DOHH2 (cell line): ENCODE measurements at regions not wholly inside any gene's neighbourhood (a gene's known extent, or its start where the extent isn't known, plus 50 kb on each side); places are given as distances from the start of the nearest gene placed in this dataset.

Source experiments
- H3F3A ChIP-seq: fragments of 200-600 bp; sonication (generic), shearing (Covaris generic); 2 replicates; pipeline ENCODE4 v1.6.0; 2016; ENCODE audit warnings: antibody characterized with exemption, mild to moderate bottlenecking; ENCODE audit not compliant: control insufficient read depth, insufficient read depth
- H3K27ac ChIP-seq: fragments of 200-600 bp; sonication (generic); 2 replicates; pipeline ENCODE4 v1.5.1; 2014; ENCODE audit warnings: low read depth, mild to moderate bottlenecking, low read length, moderate library complexity
- H3K27me3 ChIP-seq: fragments of 200-600 bp; sonication (generic); 2 replicates; pipeline ENCODE4 v1.6.1; 2014; ENCODE audit warnings: mild to moderate bottlenecking, low read length, mixed read lengths; ENCODE audit not compliant: control insufficient read depth
- H3K36me3 ChIP-seq: fragments of 200-600 bp; sonication (generic); 2 replicates; pipeline ENCODE4 v1.6.1; 2014; ENCODE audit warnings: mild to moderate bottlenecking, low read length, moderate library complexity, mixed read lengths; ENCODE audit not compliant: control insufficient read depth
- H3K4me1 ChIP-seq: fragments of 200-600 bp; sonication (generic); 2 replicates; pipeline ENCODE4 v1.6.1; 2014; ENCODE audit warnings: mild to moderate bottlenecking, low read length, mixed read lengths; ENCODE audit not compliant: control insufficient read depth
- H3K4me2 ChIP-seq: fragments of 200-600 bp; sonication (generic); 2 replicates; pipeline ENCODE4 v1.6.0; 2014; ENCODE audit warnings: mild to moderate bottlenecking, low read length, moderate library complexity
- H3K4me3 ChIP-seq: fragments of 200-600 bp; sonication (generic); 2 replicates; pipeline ENCODE4 v1.5.1; 2014; ENCODE audit warnings: mild to moderate bottlenecking, low read length, mixed read lengths
- H3K79me2 ChIP-seq: fragments of 200-600 bp; sonication (generic); 2 replicates; pipeline ENCODE4 v1.6.1; 2014; ENCODE audit warnings: mild to moderate bottlenecking, low read length, mixed read lengths; ENCODE audit not compliant: control insufficient read depth
- H3K9me2 ChIP-seq: fragments of 200-600 bp; sonication (generic); replicated peaks from 2 replicates; pipeline ENCODE4 v1.6.1; 2014; ENCODE audit warnings: mild to moderate bottlenecking, low read length, mixed read lengths; ENCODE audit not compliant: control insufficient read depth
- H3K9me3 ChIP-seq: fragments of 200-600 bp; sonication (generic); 2 replicates; pipeline ENCODE4 v1.6.1; 2014; ENCODE audit warnings: antibody characterized with exemption, low read length, mixed read lengths; ENCODE audit not compliant: control insufficient read depth, insufficient read depth
- H4K20me1 ChIP-seq: fragments of 200-600 bp; sonication (generic); 2 replicates; pipeline ENCODE4 v1.6.0; 2014; ENCODE audit warnings: low read depth, mild to moderate bottlenecking, antibody characterized with exemption, low read length, moderate library complexity; ENCODE audit not compliant: control insufficient read depth, insufficient read depth
- EZH2phosphoT487 ChIP-seq: fragments of 200-600 bp; sonication (generic); IDR thresholded peaks from 2 replicates; pipeline ENCODE4 v1.6.1; 2017; ENCODE audit warnings: borderline replicate concordance, mild to moderate bottlenecking, antibody characterized with exemption, low read length, moderate library complexity, mixed read lengths
- TF ChIP-seq, protein P1 (sequence below): fragments of 200-600 bp; sonication (generic); IDR thresholded peaks from one replicate; pipeline ENCODE4 v1.5.1; 2014; ENCODE audit warnings: antibody characterized with exemption, mild to moderate bottlenecking, low read depth, low read length; ENCODE audit not compliant: poor library complexity, severe bottlenecking

DNA sequence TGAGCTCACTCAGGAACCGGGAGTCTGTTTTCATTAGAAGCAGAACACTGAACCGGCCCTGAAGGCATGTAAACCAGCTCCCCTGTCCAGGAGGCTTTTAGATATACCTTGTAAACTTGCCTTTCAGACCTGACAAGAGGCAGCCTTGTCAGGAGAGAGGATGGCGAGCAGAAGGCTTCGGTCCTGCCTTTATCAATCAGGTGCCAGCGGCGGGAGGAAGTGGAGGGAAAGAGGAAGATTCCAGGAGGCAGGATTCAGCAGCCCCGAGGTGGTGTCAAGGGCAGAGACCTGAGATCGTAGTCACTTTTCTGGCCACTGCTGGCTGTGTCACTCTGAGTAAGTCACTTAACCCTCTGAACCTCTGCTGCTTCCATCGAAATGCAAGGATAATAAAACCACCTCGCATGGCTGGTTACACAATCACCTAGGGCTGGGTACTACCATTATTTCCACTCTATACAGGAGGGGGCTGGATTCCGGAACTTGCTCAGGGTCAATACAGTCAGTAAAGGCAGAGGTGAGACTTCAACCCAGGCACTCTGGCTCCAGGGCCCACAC, 181.0 kb downstream of the CHST1 start:
- Histone ChIP-seq H3K4me1 (no peaks in the 10 kb centered on the region), H3K36me3 (no peaks in the 10 kb centered on the region), H3F3A (no peaks in the 10 kb centered on the region), H3K79me2 (no peaks in the 10 kb centered on the region), H3K27me3 (peaks cover 2% of the 10 kb centered on the region; the same call in 1 of the 2 replicates), H3K9me3 (no peaks in the 10 kb centered on the region), H3K9me2 (no peaks in the 10 kb centered on the region), H4K20me1 (no peaks in the 10 kb centered on the region), H3K4me3 (no peak overlapping the region), H3K27ac (no peak overlapping the region), H3K4me2 (no peak overlapping the region)
- no peak for TF ChIP-seq EZH2phosphoT487
- TF ChIP-seq, protein P1, sequence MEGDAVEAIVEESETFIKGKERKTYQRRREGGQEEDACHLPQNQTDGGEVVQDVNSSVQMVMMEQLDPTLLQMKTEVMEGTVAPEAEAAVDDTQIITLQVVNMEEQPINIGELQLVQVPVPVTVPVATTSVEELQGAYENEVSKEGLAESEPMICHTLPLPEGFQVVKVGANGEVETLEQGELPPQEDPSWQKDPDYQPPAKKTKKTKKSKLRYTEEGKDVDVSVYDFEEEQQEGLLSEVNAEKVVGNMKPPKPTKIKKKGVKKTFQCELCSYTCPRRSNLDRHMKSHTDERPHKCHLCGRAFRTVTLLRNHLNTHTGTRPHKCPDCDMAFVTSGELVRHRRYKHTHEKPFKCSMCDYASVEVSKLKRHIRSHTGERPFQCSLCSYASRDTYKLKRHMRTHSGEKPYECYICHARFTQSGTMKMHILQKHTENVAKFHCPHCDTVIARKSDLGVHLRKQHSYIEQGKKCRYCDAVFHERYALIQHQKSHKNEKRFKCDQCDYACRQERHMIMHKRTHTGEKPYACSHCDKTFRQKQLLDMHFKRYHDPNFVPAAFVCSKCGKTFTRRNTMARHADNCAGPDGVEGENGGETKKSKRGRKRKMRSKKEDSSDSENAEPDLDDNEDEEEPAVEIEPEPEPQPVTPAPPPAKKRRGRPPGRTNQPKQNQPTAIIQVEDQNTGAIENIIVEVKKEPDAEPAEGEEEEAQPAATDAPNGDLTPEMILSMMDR = no peak

DNA sequence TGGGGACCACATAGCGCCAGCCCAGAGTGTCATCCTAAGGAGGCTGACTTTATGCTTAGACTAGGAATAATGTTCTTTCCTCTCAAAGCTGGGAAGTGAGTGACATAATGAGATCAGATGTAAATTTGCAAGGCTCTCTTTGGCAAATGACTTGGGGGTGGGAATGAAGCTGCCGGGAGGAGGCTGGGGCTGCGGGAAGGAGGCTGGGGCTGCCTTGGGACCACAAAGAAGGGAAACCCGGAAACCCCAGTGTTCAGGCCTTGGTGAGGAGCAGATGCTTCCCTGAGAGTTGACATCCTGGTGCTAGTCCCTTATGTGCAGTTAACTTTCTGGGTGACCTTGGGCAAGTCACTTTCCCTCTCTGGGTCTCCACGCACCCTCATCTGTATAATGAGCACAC, 182.0 kb downstream of the CHST1 start:
- no peaks in the 10 kb centered on the region for H3F3A ChIP-seq
- H3K27me3 ChIP-seq = peaks cover 3% of the 10 kb centered on the region; the same call in 1 of the 2 replicates
- H4K20me1 ChIP-seq = no peaks in the 10 kb centered on the region
- TF ChIP-seq EZH2phosphoT487 = no peak
- TF ChIP-seq, protein P1 = no peak
- no peaks in the 10 kb centered on the region for H3K4me1 ChIP-seq
- H3K4me2 ChIP-seq = no peak overlapping the region
- H3K9me2 ChIP-seq = no peaks in the 10 kb centered on the region
- no peaks in the 10 kb centered on the region for H3K79me2 ChIP-seq
- H3K4me3 ChIP-seq = no peak overlapping the region
- no peaks in the 10 kb centered on the region for H3K36me3 ChIP-seq
- no peak overlapping the region for H3K27ac ChIP-seq
- no peaks in the 10 kb centered on the region for H3K9me3 ChIP-seq

DNA sequence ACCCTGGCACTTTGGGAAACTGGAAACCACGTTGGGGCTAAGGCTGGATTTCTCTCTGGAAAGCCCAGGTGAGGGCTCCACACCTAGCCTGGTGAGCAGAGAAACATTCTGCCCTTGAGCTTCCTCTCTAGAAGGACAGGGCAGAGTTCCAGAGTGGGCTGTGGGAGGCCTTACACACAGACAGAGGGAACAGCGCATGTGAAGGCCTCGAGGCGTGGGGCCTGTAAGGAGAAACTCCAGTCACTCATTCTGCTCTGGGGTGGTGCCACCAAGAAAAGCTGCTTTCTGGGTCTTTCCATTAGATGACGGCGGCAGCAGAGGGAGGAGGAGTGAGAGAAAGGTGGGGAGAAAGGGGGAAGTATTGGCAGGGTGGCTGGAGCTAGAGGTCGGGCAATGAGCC, 183.1 kb downstream of the CHST1 start:
- peaks cover 3% of the 10 kb centered on the region; the same call in 1 of the 2 replicates for H3K27me3 ChIP-seq
- H3F3A ChIP-seq = no peaks in the 10 kb centered on the region
- H3K36me3 ChIP-seq = no peaks in the 10 kb centered on the region
- no peak for TF ChIP-seq EZH2phosphoT487
- TF ChIP-seq, protein P1 = no peak
- H3K27ac ChIP-seq = no peak overlapping the region
- H3K9me2 ChIP-seq = no peaks in the 10 kb centered on the region
- H3K4me2 ChIP-seq = no peak overlapping the region
- no peak overlapping the region for H3K4me3 ChIP-seq
- no peaks in the 10 kb centered on the region for H4K20me1 ChIP-seq
- no peaks in the 10 kb centered on the region for H3K4me1 ChIP-seq
- no peaks in the 10 kb centered on the region for H3K79me2 ChIP-seq
- no peaks in the 10 kb centered on the region for H3K9me3 ChIP-seq
